Psoas muscle (tissue), 7 donors: ENCODE measurements at regions not wholly inside any gene's neighbourhood (a gene's known extent, or its start where the extent isn't known, plus 50 kb on each side); places are given as distances from the start of the nearest gene placed in this dataset.

Source experiments
- ATAC-seq, 4 donors: fragments of 200-7000 bp; cut with Tn5 transposase; one replicate each; pipeline ENCODE4 v1.9.1; 2020; ENCODE audit warnings: moderate library complexity in 3 of 4, mild to moderate bottlenecking in 2 of 4
- DNase-seq, 2 donors: peaks; one replicate each; pipeline ENCODE4 v3.0.0-alpha.2; 2020
- H3K27ac ChIP-seq: fragments of 200-600 bp; one replicate; pipeline ENCODE4 v1.8.0; 2022
- H3K27me3 ChIP-seq, 3 donors: fragments of 200-600 bp in 1 of 3; one replicate each; pipeline versions ENCODE4 v1.6.1 to v1.8.0; 2013 to 2022; ENCODE audit warnings: low read length in 2 of 3, mild to moderate bottlenecking in 2 of 3, moderate library complexity in 1 of 3; ENCODE audit not compliant: insufficient read depth in 3 of 3
- H3K36me3 ChIP-seq, 2 donors: fragments of 200-600 bp in 1 of 2; one replicate each; pipeline versions ENCODE4 v1.6.1 to v1.8.0; 2013 to 2022; ENCODE audit warnings: low read depth in 1 of 2, mild to moderate bottlenecking in 1 of 2, moderate library complexity in 1 of 2; ENCODE audit not compliant: insufficient read depth in 1 of 2
- H3K4me1 ChIP-seq: fragments of 200-600 bp; one replicate; pipeline ENCODE4 v1.8.0; 2022
- H3K4me3 ChIP-seq: fragments of 200-600 bp; one replicate; pipeline ENCODE4 v1.8.0; 2022; ENCODE audit warnings: mild to moderate bottlenecking
- H3K9me3 ChIP-seq: fragments of 200-600 bp; one replicate; pipeline ENCODE4 v1.8.0; 2022
- WGBS, 3 donors: extraction: QIAGEN DNeasy Blood & Tissue Kit; methylation state at CpG; one replicate each; pipeline versions ENCODE4 v1.1.6 to v1.1.7; 2013; 5-methylcytosine and 5-hydroxymethylcytosine counted together
- intact Hi-C, 2 donors: fragments of 100-400 bp; cut with DNase I; formaldehyde crosslinking; loops; one replicate each; pipeline versions ENCODE4 v1.11.0 to v1.14.2; 2022
- TF ChIP-seq, protein P1 (sequence below): fragments of 200-600 bp; IDR thresholded peaks from one replicate; pipeline ENCODE4 v1.8.0; 2022; ENCODE audit warnings: antibody characterized with exemption
- donor health status: healthy with polysubstance abuse.
- donor health status: DM: no; HTN: no; CAD: no; lungs with moderate emphysema.
- donor health status: Bipolar disorder and iron deficiency.
- donor health status: healthy.
- donor health status: DM: yes; HTN: yes; CAD: no.
- donor health status: DM: no; HTN: no; CAD: no.
- donor health status: DM: yes; HTN: yes; CAD: no.

DNA sequence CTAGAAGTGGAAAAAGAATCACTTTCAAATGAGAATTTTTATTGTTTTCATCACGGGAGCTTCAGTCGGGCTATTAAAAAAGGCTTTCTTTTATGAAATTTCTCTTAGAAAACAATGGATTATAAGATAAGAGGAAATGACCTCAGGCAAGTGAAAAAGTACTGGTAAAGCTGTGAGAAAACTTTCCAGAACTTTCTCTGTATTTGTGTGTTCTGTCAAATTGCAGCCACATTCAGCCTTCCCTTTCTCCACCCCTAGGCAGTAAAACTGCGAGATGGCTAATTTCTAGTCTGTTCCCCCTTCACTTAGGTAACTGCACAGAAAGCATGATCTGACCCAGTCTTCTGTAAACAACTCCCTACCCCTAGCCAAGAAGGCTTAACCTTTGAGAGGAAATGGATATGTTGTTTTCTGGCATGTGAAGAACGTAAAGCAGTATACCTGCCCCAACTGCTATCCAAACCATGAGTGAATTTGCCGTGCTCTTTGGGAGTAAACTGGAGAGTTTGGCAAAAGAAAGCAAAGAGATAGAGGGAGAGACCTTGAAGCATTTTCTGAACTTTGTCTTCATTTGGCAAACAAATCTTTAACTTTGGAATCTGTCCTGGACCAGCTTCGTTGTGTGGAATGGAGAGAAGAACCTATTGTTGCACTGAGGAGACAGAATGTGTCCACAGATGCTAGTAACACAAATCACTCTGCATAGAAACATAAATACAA, 105.4 kb downstream of the ETAA1 start:
- Histone ChIP-seq H3K4me3 (no peak overlapping the region), H3K9me3 (no peaks in the 10 kb centered on the region), H3K36me3 (no peaks in the 10 kb centered on the region), H3K27ac (no peak overlapping the region), H3K4me1 (no peaks in the 10 kb centered on the region), H3K27me3 (no peaks in the 10 kb centered on the region)
- TF ChIP-seq, protein P1, sequence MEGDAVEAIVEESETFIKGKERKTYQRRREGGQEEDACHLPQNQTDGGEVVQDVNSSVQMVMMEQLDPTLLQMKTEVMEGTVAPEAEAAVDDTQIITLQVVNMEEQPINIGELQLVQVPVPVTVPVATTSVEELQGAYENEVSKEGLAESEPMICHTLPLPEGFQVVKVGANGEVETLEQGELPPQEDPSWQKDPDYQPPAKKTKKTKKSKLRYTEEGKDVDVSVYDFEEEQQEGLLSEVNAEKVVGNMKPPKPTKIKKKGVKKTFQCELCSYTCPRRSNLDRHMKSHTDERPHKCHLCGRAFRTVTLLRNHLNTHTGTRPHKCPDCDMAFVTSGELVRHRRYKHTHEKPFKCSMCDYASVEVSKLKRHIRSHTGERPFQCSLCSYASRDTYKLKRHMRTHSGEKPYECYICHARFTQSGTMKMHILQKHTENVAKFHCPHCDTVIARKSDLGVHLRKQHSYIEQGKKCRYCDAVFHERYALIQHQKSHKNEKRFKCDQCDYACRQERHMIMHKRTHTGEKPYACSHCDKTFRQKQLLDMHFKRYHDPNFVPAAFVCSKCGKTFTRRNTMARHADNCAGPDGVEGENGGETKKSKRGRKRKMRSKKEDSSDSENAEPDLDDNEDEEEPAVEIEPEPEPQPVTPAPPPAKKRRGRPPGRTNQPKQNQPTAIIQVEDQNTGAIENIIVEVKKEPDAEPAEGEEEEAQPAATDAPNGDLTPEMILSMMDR, result no peak
- DNase-seq (no peak), ATAC-seq (no peak)
- WGBS, 3 donors, result 40 to 47% (median 40%) methylated on average over 6 of the region's 6 CpGs
- intact Hi-C loops, result no loop called here

DNA sequence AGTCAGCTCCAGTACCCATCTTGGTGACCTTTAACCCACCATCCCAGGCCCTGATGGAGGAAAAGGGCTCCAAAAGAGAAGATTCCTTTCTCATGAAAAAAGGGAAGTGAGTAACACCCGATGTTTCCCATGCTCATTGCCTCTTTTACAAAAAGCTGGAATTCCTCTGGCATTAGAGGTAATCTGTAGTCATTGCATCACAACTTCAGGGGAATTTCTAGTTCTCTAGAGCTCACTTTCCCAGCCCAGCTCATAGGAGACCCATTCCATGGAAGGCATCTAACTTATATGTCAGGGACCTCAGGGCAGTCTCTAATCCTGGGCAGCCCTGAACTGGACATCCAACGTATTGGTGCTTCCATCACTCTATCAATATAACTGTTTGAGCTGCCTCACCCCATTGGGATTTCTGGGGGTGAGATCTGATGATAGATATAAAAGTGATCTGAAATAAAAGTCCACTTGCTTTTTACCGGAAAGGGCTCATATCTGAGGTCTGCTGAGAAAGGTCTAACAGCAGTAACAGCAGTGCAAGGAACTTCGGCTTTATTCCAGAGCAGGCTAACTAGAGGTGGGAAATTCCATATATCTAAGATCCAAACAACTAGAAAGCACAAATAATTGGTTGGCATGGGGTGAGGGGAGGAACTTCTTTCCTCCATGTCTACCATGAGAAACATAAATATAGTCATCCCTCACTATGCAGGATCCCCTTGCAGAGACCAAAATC, 106.1 kb downstream of the ETAA1 start:
- ATAC-seq (no peak), DNase-seq (no peak)
- WGBS, 3 donors, result 70 to 79% (median 77%) methylated on average over 4 of the region's 4 CpGs
- Histone ChIP-seq H3K4me3 (no peak overlapping the region), H3K27ac (no peak overlapping the region), H3K36me3 (no peaks in the 10 kb centered on the region), H3K27me3 (no peaks in the 10 kb centered on the region), H3K9me3 (no peaks in the 10 kb centered on the region), H3K4me1 (no peaks in the 10 kb centered on the region)
- TF ChIP-seq, protein P1, result no peak
- intact Hi-C loops, result no loop called here

DNA sequence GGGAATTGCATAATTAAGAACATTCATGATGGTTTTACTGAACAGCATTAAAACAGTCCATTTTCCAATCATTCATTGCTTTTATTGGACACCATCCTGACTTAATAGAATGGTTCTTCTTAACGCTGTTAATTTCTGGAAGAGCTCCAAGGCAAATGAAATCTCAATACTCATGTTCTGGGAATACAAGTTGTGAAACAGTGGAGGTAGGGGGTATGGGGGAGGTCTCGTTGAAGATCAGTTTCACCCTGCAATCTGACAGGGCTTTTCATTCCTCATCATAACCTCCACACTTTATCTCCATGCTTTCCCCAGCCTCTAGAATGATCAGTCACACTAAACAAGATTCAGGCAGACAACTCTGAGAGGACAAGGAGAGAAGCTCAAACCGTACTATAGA, 113.6 kb downstream of the ETAA1 start:
- no peak for DNase-seq
- 39 to 64% (median 50%) methylated on average over 3 of the region's 3 CpGs for WGBS, 3 donors
- TF ChIP-seq, protein P1, result no peak
- intact Hi-C loops, result no loop called here
- no peaks in the 10 kb centered on the region for H3K9me3 ChIP-seq
- no peaks in the 10 kb centered on the region for H3K4me1 ChIP-seq
- no peak overlapping the region for H3K4me3 ChIP-seq
- H3K27ac ChIP-seq, result no peak overlapping the region
- H3K27me3 ChIP-seq, result no peaks in the 10 kb centered on the region
- no peaks in the 10 kb centered on the region for H3K36me3 ChIP-seq
- no peak for ATAC-seq

DNA sequence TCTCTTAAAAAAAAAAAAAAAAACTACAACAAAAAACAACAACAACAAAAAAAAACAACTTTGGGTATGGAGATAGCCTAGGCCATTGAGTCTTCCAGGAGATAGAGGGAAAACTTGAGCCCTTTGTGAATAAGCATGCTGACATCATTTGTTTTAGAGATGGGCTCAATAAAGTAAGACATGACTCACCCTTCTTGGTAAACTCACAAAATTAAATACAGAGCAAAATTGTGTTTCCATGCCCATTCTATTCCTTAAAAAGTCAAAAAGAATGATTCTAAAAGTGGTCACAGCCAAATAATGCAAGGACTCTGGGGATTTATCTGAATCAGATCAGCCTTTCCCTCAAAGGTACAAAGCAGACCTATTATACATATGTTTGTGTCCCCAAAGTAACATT, 117.4 kb downstream of the ETAA1 start:
- no peak overlapping the region for H3K27ac ChIP-seq
- H3K36me3 ChIP-seq, result no peaks in the 10 kb centered on the region
- no peak for DNase-seq
- no peak for ATAC-seq
- H3K4me1 ChIP-seq, result no peaks in the 10 kb centered on the region
- H3K27me3 ChIP-seq, result no peaks in the 10 kb centered on the region
- TF ChIP-seq, protein P1, result no peak
- no peak overlapping the region for H3K4me3 ChIP-seq
- no peaks in the 10 kb centered on the region for H3K9me3 ChIP-seq
- intact Hi-C loops, result no loop called here
